ENCODE measurements at regions not wholly inside any gene's neighbourhood (a gene's known extent, or its start where the extent isn't known, plus 50 kb on each side); places are given as distances from the start of the nearest gene placed in this dataset.

GRCh38 chr3:161987933-161988332 is 491.3 kb downstream of the OTOL1 start (continued):
- TF ChIP-seq E4F1 (IDR thresholded peaks at IDR 0.05; ENCODE audit: borderline replicate concordance, partially characterized antibody) (no peak), NBN (IDR thresholded peaks at IDR 0.05) (no peak), ATF3 (IDR thresholded peaks at IDR 0.05; ENCODE audit: borderline replicate concordance, extremely low read depth, low read depth, low read length) (no peak), HCFC1 (IDR thresholded peaks at IDR 0.05; ENCODE audit: low read length) (no peak), TAF1 (IDR thresholded peaks at IDR 0.05; ENCODE audit: borderline replicate concordance, low read depth, low read length) (no peak), SRF (IDR thresholded peaks at IDR 0.05; ENCODE audit: low read depth in 2 of 2, low read length in 2 of 2) (no peak), KLF5 (IDR thresholded peaks at IDR 0.05; ENCODE audit: partially characterized antibody) (no peak)

GRCh38 chr3:161989012-161989411 is 492.4 kb downstream of the OTOL1 start:
- FAIRE-seq (no peak), DNase-seq (ENCODE audit: low read depth, low spot score) (no peak), ATAC-seq (no peak)
- TF ChIP-seq SUPT20H (IDR thresholded peaks at IDR 0.05; ENCODE audit: borderline replicate concordance, control insufficient read depth, low read depth, low read length) (no peak), RUNX3 (IDR thresholded peaks at IDR 0.05; ENCODE audit: low read length) (no peak), E2F8 (IDR thresholded peaks at IDR 0.05; ENCODE audit: low read depth, partially characterized antibody) (no peak)
- H3K79me2 ChIP-seq (ENCODE audit: control insufficient read depth, insufficient read depth, low read length) = no peaks in the 10 kb centered on the region
- in situ Hi-C loops (cut with MboI) = no loop called here
- BruUV-seq (replicated peaks) = no TSS peak
- RAD21 ChIA-PET (ENCODE audit: unreplicated experiment) = no interaction called here
- H3K27ac ChIP-seq (ENCODE audit: control insufficient read depth, insufficient read depth) = no peak overlapping the region
- intact Hi-C loops (cut with micrococcal nuclease; ENCODE audit: unreplicated experiment) = no loop called here
- H4K20me1 ChIP-seq (ENCODE audit: control insufficient read depth, insufficient read depth) = no peaks in the 10 kb centered on the region
- no peaks in the 10 kb centered on the region for H3K4me1 ChIP-seq (ENCODE audit: control insufficient read depth, insufficient read depth, low read length)
- H3K9me3 ChIP-seq (replicated peaks; ENCODE audit: control insufficient read depth, insufficient read depth, low read length) = no peaks in the 10 kb centered on the region
- no peak overlapping the region for H2AFZ ChIP-seq (ENCODE audit: control insufficient read depth, low read depth, low read length)
- H3K36me3 ChIP-seq (ENCODE audit: control insufficient read depth in 2 of 2, insufficient read depth in 2 of 2, low read length in 1 of 2) = no peaks in the 10 kb centered on the region
- CTCF ChIA-PET = no interaction called here
- no peak overlapping the region for H3K4me3 ChIP-seq
- WGBS (ENCODE audit: insufficient coverage, insufficient replicate concordance, low lambda C conversion rate, missing lambda C conversion rate) = 0% methylated on average over 1 of the region's 1 CpG
- SMC1A ChIA-PET (ENCODE audit: uncharacterized antibody, unreplicated experiment) = no interaction called here
- H3K27me3 ChIP-seq (replicated peaks in 1 of 2; ENCODE audit: control insufficient read depth in 2 of 2, insufficient read depth in 2 of 2, low read length in 1 of 2) = no peaks in the 10 kb centered on the region
- no peak overlapping the region for H3K9ac ChIP-seq (ENCODE audit: control insufficient read depth, insufficient read depth, low read length)
- no peak overlapping the region for H3K4me2 ChIP-seq (ENCODE audit: control insufficient read depth, insufficient read depth)
- POLR2A ChIA-PET = no interaction called here
